Mammary epithelial cell (primary cell): ENCODE measurements at regions not wholly inside any gene's neighbourhood (a gene's known extent, or its start where the extent isn't known, plus 50 kb on each side); places are given as distances from the start of the nearest gene placed in this dataset.

Source experiments
- CTCF ChIP-seq, 2 donors: IDR thresholded peaks in 1 of 2; conservative IDR thresholded peaks in 1 of 2; 2 replicates each; pipeline ENCODE4 v1.5.1; 2011 to 2012; ENCODE audit warnings: inconsistent platforms in 2 of 2, low read length in 2 of 2, mild to moderate bottlenecking in 2 of 2, control low read depth in 1 of 2, low read depth in 1 of 2; ENCODE audit not compliant: insufficient read depth in 1 of 2; ENCODE audit errors: extremely low read depth in 1 of 2
- EZH2 ChIP-seq: IDR thresholded peaks from 2 replicates; pipeline ENCODE4 v1.6.1; 2012; ENCODE audit warnings: low read length, inconsistent platforms, borderline replicate concordance

- no peak for TF ChIP-seq CTCF (conservative IDR thresholded peaks at IDR 0.05 in 1 of 2, IDR thresholded peaks at IDR 0.05 in 1 of 2; ENCODE audit: extremely low read depth in 1 of 2, insufficient read depth in 1 of 2, low read depth in 1 of 2, low read length in 2 of 2)
- no peak for TF ChIP-seq EZH2
Measured at GRCh38 chr14:71290960-71291466, 383.8 kb downstream of the PCNX1 start.
